Astrocyte (in vitro differentiated cells and primary cell): ENCODE measurements at regions not wholly inside any gene's neighbourhood (a gene's known extent, or its start where the extent isn't known, plus 50 kb on each side); places are given as distances from the start of the nearest gene placed in this dataset.

Experiments
- DNase-seq: peaks from one replicate; pipeline ENCODE4 v3.0.0-alpha.2; 2010; ENCODE audit warnings: low read depth
- FAIRE-seq: peaks from 2 replicates; lab custom pipeline; 2011; peaks lifted over from hg19 to GRCh38; lab: Jason Lieb, UNC
- H2AFZ ChIP-seq: 2 replicates; pipeline ENCODE4 v1.6.0; 2012; ENCODE audit warnings: low read depth, low read length, inconsistent platforms
- H3K27ac ChIP-seq: 2 replicates; pipeline ENCODE4 v1.5.1; 2011; ENCODE audit warnings: low read depth, low read length, inconsistent platforms
- H3K27me3 ChIP-seq: 2 replicates; pipeline ENCODE4 v1.6.0; 2011; ENCODE audit warnings: low read length, inconsistent platforms; ENCODE audit not compliant: insufficient read depth
- H3K36me3 ChIP-seq: 2 replicates; pipeline ENCODE4 v1.5.1; 2011; ENCODE audit warnings: low read length, inconsistent platforms; ENCODE audit not compliant: insufficient read depth
- H3K4me1 ChIP-seq: 2 replicates; pipeline ENCODE4 v1.5.1; 2011; ENCODE audit warnings: low read length, inconsistent platforms; ENCODE audit not compliant: insufficient read depth
- H3K4me2 ChIP-seq: 2 replicates; pipeline ENCODE4 v1.6.0; 2012; ENCODE audit warnings: low read length, inconsistent platforms
- H3K4me3 ChIP-seq: 2 replicates; pipeline ENCODE4 v1.5.1; 2011; ENCODE audit warnings: low read depth, mild to moderate bottlenecking, low read length, inconsistent platforms; ENCODE audit not compliant: insufficient read depth
- H3K79me2 ChIP-seq: 2 replicates; pipeline ENCODE4 v1.6.0; 2012; ENCODE audit warnings: mild to moderate bottlenecking, low read length, inconsistent platforms; ENCODE audit not compliant: insufficient read depth
- H3K9ac ChIP-seq: 2 replicates; pipeline ENCODE4 v1.6.0; 2012; ENCODE audit warnings: mild to moderate bottlenecking, low read length, inconsistent platforms
- H3K9me3 ChIP-seq: 2 replicates; pipeline ENCODE4 v1.5.1; 2012; ENCODE audit warnings: low read depth, mild to moderate bottlenecking, low read length, inconsistent platforms; ENCODE audit not compliant: insufficient read depth
- H4K20me1 ChIP-seq: 2 replicates; pipeline ENCODE4 v1.6.0; 2012; ENCODE audit warnings: low read length, inconsistent platforms; ENCODE audit not compliant: insufficient read depth
- H3K27ac Mint-ChIP-seq: one replicate; pipeline ENCODE4 v1.8.0; 2021; ENCODE audit warnings: mild to moderate bottlenecking, mixed read lengths; ENCODE audit not compliant: unreplicated experiment
- H3K27me3 Mint-ChIP-seq: one replicate; pipeline ENCODE4 v1.8.0; 2021; ENCODE audit warnings: low read depth, mixed read lengths; ENCODE audit not compliant: unreplicated experiment
- H3K36me3 Mint-ChIP-seq: one replicate; pipeline ENCODE4 v1.8.0; 2021; ENCODE audit warnings: low read depth, mixed read lengths; ENCODE audit not compliant: unreplicated experiment
- H3K4me1 Mint-ChIP-seq: one replicate; pipeline ENCODE4 v1.8.0; 2021; ENCODE audit warnings: low read depth, mixed read lengths; ENCODE audit not compliant: unreplicated experiment
- H3K4me3 Mint-ChIP-seq: one replicate; pipeline ENCODE4 v1.8.0; 2021; ENCODE audit warnings: mild to moderate bottlenecking, moderate library complexity, mixed read lengths; ENCODE audit not compliant: unreplicated experiment
- H3K9me3 Mint-ChIP-seq: one replicate; pipeline ENCODE4 v1.8.0; 2021; ENCODE audit warnings: mild to moderate bottlenecking, mixed read lengths; ENCODE audit not compliant: unreplicated experiment
- CTCF ChIP-seq: IDR thresholded peaks from 2 replicates; pipeline ENCODE4 v1.5.1; 2011; ENCODE audit warnings: low read depth, mild to moderate bottlenecking, inconsistent platforms, low read length, moderate library complexity; ENCODE audit not compliant: insufficient read depth
- EZH2 ChIP-seq: IDR thresholded peaks from 2 replicates; pipeline ENCODE4 v1.6.1; 2012; ENCODE audit warnings: mild to moderate bottlenecking, low read length, inconsistent platforms; ENCODE audit not compliant: insufficient read depth

DNA sequence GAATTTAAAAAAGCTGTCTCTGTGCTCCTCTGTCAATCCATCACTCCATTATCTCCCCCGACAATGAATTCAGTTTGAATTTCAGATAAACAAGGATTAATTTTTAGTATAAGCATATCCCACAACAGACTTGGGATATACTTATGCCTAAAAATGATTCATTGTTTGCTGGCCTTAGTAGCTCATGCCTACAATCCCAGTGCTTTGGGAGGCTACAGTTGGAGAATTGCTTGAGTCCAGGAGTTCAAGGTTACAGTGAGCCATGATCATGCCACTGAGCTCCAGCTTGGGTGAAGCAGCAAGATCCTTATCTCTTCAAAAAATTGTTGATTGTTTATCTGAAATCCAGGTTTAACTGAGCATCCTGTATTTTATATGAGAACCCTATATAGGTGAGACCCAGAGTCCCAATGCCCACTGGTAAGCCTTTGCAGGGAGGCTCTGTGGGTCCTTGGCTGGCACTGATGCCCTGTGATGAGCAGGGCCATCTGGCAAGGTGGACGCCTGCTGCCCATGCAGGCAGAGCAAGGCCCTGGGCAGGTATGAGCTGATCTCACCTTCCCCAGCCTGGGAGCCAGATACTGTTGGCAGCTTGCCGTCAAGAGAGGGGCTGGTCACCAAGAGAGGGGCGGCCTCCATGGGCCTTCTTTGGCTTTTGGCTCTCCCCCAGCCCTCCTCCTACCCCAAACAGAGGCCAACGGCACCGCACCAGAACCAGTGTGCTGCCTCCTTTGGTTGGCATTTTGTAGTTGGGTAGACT, 158.7 kb downstream of the SEC14L1 start:
- H3K4me3 Mint-ChIP-seq = no peak overlapping the region
- no peak overlapping the region for H3K27ac ChIP-seq
- H3K9ac ChIP-seq = no peak overlapping the region
- H3K4me1 Mint-ChIP-seq = peaks cover 15% of the 10 kb centered on the region
- peaks cover 22% of the 10 kb centered on the region for H3K4me1 ChIP-seq
- TF ChIP-seq EZH2 (no peak), CTCF (no peak)
- DNase-seq (no peak), FAIRE-seq (no peak)
- H3K36me3 Mint-ChIP-seq = no peaks in the 10 kb centered on the region
- no peaks in the 10 kb centered on the region for H3K27me3 ChIP-seq
- no peak overlapping the region for H3K27ac Mint-ChIP-seq
- H3K4me3 ChIP-seq = no peak overlapping the region
- peaks cover 2% of the 10 kb centered on the region for H3K79me2 ChIP-seq
- H4K20me1 ChIP-seq = peaks cover 11% of the 10 kb centered on the region
- no peak overlapping the region for H2AFZ ChIP-seq
- H3K27me3 Mint-ChIP-seq = no peaks in the 10 kb centered on the region
- no peak overlapping the region for H3K4me2 ChIP-seq
- no peaks in the 10 kb centered on the region for H3K36me3 ChIP-seq
- H3K9me3 Mint-ChIP-seq = no peaks in the 10 kb centered on the region
- H3K9me3 ChIP-seq = peaks cover 6% of the 10 kb centered on the region

- no peak for FAIRE-seq
- H3K4me3 Mint-ChIP-seq = no peak overlapping the region
- H2AFZ ChIP-seq = no peak overlapping the region
These were observed 159.4 kb downstream of the SEC14L1 start for GRCh38 chr17:77300016-77300686.

More at GRCh38 chr17:77300016-77300686, 159.4 kb downstream of the SEC14L1 start:
- Histone ChIP-seq H3K9ac (no peak overlapping the region), H3K9me3 (peaks cover 6% of the 10 kb centered on the region), H3K27ac (no peak overlapping the region), H3K27me3 (no peaks in the 10 kb centered on the region), H3K4me2 (no peak overlapping the region), H3K4me3 (no peak overlapping the region), H3K79me2 (peaks cover 2% of the 10 kb centered on the region), H4K20me1 (peaks cover 11% of the 10 kb centered on the region), H3K36me3 (no peaks in the 10 kb centered on the region), H3K4me1 (peaks cover 29% of the 10 kb centered on the region)
- H3K4me1 Mint-ChIP-seq = peaks cover 17% of the 10 kb centered on the region
- no peaks in the 10 kb centered on the region for H3K9me3 Mint-ChIP-seq
- DNase-seq = no peak
- peaks cover 3% of the 10 kb centered on the region for H3K27me3 Mint-ChIP-seq
- no peak overlapping the region for H3K27ac Mint-ChIP-seq
- TF ChIP-seq CTCF = no peak
- no peak for TF ChIP-seq EZH2
- no peaks in the 10 kb centered on the region for H3K36me3 Mint-ChIP-seq
